EL (cell line): ENCODE measurements at regions not wholly inside any gene's neighbourhood (a gene's known extent, or its start where the extent isn't known, plus 50 kb on each side); places are given as distances from the start of the nearest gene placed in this dataset.
A peak's percentile ranks its signal among the peaks of the same experiment; 100 is the strongest.

Source experiments
- DNase-seq: peaks from one replicate; pipeline ENCODE4 v3.0.0-alpha.2; 2016

DNA sequence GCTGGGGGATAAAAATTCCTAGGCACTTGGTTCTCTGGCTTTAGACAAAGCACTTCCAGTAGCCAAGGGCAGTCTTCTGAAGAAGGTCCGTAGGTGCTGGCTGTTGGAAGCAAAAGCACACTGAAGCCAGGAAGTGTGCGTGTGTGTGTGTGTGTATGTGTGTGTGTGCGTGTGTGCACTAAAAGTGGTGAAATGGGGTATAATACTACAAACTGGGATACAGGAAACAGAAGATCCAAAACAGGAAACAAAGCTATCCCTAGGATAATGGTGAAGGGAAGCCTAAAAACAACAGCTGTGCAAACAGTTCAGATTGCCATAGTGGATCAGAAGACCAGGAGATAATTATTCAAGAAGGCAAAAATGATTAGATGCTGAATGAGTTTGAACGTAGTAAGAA is 103.4 kb downstream of the IL20RB start:
- DNase-seq, result no peak

DNA sequence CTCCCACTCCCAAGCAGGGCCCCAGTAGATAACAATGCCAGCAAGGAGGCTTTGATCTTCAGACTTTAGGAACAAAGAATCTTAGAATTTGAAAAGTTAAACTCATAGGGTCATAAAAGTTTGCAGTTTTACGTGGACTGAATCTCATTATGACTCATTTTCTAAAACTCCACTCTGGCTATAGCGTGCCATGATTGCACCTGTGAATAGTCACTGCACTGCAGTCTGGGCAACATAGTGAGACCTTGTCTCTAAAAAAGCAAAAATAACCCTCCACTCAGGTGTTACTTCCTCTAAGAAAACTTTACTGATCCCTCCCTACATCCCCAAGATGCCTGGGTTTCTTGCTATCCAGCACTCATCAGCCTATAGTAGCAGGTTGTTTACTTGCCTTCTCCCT is 104.5 kb downstream of the IL20RB start:
- DNase-seq, result no peak

DNA sequence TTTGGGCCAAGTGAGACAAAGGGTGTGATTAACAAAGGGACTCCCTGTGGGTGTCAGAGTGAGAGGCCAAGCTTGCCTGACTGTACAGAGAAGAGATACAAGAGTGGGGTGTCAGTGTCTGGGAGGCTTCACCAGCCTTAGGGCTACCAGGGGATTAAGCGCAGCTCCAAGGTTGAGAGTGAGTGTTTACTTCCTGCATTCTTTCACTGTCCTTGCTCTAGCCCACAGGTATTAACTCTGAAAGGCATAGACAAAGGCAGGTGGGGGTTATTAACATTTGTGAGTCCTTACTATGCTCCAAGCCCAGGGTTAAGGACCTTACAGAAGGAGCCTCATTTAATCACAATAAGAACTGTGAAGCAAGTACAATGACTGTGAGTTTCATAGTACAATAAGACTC is 107.6 kb downstream of the IL20RB start:
- no peak for DNase-seq

DNA sequence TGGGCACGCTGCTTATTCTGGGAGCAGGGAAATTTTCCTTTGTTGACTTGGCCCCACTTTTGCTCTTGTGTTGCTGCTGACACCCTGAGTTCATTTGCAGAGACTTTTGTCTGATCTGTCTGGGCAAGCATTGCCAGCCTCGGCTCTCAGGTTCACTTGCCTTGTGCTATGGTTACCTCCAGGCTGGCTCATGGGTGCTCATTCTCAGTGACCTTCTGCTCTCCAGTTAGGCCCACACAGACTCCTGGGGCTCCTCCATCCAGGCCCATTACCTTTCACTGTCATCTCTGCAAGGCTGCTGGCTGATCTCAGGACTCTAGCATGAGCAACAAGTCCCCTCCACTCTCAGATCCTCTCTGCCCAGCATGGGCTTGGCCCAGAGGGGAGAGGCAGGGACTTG is 108.3 kb downstream of the IL20RB start:
- no peak for DNase-seq

DNA sequence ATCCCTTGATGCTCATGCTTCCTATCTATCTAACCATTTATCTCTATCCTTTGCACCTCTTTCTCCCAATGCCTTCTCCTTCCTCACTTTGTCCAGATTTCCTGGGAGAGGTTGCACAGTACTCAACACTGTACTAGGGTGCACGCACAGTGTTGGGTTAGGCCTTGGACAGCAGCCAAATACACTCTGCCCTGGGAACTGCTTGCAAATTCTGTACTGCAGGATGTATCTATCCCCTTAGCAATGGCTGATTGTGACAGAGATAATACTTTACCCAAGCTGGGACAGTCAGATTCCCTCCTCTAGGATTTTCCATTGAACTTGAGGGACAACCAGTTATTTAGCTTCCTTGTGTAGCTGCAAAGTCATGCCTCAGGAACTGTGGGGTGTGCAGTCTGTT is 113.3 kb downstream of the IL20RB start:
- DNase-seq, result no peak

DNA sequence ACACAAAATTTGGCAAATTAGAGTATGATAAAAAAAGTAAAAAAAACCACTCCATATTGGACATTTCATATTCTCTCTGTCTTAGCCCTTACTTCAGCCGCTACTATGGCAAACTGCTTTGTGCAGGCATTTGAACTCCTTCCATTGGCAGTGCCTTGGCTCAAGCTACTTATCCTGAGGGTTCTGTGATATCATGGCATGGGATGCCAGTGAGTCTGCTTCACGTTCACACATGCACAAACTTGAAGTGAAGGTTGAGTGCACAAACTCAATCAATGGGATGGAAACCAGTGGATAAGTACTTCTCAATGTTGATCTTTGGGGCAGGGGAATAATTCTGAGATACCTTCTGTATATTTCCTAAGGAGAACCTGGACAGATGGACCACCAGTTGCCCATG is 117.2 kb downstream of the IL20RB start:
- DNase-seq, result no peak

DNA sequence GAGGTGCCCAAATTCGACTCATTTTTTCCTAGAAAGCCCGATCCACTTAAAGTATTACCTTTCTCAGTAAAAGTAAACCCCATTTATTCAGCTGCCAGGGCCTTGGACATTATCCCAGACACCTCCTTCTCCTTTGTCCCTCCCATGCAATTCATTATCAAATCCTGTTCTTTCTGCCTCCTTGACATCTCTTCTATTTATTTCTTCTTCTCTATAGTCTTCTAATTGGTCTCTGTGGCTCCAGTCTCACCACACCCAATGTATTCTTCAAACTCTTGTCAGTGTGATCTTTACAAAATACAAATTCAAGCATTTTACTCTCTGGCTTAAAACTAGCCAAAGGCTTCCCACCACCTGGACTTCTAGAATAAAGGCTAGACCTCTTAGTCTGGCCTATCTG is 120.3 kb downstream of the IL20RB start:
- DNase-seq, result no peak

DNA sequence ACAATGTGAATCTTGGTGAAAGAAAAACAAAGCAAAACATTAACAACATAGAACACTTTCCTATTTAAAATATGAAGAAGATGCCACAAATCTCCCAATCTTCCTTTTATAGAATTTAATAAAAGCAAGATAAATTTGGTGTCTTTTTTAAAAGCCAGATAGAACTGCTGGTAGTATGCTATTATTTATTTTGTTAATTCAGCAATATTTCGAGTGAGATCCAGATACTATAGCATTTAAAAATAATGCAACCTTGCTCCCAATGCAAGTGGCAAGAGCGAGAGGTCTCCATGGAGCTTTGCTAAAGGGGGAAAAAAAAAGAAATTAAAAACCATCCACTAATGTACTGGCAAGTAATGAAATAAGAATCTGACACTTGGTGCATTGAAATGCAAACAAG is 121.8 kb downstream of the IL20RB start:
- no peak for DNase-seq

DNA sequence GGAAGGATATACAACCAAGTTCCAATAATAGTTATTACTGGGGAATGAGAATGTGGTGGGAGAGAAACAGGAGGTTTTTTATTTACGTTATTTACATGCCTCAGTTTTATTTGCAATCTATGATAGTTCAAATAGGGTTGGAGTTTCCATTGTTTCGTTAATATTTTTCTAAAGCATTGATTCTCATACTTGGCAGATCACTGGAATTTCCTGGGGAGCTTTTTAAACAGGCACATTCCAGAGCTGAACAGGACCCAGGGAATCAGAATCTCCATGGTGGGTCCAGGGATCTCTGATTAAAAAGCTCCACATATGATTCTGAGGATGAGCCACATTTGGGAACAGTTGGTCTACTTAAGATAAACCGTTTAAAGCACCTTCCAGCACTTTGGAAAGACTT is 123.9 kb downstream of the IL20RB start:
- DNase-seq, result no peak

DNA sequence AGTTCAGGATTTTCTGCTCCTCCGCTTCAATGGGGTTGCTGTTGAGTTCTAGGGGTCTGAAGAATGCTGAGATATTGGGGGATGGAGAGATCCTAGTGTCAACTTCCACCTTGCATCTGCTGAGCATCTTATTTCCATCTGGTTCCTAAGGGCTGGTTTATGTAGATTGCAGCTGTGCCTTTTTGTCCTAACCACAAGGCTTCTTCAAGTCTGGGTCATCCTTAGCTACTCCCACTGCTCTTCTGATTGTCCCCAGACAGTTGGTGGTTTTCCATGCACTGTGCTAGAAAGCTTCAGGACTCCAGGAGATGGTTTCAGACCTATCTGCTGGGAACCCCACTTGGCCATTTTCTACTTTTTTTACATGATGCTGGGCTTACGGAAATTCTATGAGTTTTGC is 125.0 kb downstream of the IL20RB start:
- DNase-seq, result no peak

DNA sequence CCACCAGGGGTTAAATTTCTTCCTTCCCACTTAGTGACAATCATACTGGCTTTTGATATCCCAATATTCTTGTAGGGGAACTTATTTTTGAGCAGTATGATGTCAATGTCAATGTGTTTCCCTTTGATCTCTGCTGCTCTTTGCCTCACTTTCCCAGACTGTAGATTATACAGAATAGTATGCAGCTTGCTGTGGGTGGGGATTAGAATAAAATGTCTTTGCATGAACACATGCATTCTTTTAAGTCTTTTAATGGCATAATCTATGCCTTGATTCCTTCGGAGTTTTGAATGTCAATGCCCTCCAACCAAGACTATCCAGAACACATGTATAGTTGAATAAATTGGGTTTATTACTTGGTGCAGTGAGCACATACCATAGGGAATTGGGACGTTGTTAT is 125.5 kb downstream of the IL20RB start:
- no peak for DNase-seq

DNA sequence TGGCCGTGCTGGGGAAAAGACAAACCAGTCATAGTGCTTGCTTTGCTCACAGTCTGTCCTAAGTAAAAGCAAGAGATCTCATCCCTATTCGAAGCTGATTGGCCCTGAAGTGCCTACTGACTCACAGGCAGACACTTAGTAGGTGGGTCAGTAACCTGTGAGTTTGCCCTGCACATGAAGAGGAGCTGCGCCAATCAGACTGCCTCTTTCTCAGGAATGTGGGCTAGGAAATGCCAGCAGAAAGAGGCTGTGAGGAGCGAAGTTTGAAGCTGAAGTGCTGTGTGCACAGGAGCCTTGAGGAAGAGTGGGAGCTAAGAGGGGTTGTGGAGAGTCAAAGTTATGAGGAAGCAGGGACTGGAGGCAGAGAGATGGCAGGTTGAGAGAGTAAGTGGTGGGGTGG is 126.8 kb downstream of the IL20RB start:
- DNase-seq, result no peak

DNA sequence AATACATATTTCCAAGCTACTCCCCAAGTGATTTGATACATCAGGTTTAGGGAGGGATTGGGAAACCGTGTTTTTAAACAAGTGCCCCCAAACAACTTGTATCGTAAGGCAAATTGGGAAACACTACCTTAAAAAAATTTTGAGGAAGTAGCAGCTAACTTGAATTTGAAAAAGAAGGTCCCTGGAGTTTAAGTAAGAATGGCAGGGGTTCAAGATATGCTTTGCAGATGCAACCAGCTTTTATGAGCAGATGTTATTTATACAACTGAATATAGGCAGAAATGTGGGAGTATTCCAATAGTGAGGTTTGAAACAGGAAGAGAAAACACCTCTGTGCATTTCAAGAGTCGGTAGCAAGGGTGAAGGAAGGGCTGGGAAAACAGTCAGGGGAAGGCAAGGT is 139.6 kb downstream of the IL20RB start:
- no peak for DNase-seq

DNA sequence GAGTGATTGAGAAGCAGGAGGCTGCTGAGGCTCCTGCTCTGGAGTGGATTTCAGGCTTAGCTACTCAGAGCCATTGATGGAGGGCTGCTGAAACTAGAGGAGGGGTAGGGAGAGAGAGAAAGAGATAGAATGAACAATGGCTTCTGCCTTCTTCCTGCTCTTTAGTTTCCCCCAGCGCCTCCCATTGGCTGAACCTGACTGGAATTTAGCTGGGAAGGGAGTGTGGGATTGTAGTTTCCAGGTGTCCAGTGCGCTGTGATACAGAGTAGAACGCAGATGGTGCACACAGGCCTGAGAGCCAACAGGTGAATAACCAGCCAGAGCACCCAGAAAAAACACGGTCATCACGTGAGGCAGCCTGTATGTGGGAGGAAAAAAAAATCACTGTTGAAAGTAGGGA is 140.1 kb downstream of the IL20RB start:
- no peak for DNase-seq

DNA sequence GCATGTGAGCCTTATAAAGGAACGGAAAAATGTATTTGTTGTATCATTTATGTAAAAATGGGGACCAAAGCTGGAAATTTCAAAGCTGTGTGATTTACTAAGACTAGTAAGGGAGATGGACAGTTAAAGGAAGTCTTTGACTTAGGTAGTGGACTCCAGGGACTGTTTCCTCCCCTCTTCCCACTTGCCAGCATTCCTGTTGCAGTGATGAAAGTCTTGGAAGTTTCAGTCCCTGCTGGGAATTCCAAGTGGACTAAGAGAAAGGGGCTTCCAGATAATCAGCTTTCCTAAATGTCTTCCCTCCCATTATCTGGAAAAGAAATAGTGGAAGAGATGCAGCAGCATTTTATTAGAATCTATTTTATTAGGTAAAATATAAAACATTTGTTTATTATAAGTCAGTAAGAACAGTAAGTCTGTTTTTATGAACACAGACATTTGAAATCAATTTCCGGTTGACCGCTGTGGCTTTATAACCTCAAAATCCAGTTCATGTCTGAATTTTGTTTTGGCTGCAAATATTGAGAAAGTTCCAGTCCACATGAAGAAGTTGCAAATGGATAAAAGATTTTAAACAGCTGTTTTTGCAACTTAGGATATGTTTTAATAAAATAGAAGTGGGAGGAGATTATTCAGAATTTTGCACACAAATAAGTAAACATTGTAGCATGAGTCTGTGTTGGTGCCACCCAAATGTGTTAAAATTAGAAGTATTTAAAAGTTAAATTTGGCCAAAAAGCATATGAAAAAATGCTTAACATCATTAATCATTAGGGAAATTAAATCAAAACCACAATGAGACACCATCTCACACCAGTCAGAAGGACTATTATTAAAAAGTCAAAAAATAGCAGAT is 141.8 kb downstream of the IL20RB start:
- no peak for DNase-seq

DNA sequence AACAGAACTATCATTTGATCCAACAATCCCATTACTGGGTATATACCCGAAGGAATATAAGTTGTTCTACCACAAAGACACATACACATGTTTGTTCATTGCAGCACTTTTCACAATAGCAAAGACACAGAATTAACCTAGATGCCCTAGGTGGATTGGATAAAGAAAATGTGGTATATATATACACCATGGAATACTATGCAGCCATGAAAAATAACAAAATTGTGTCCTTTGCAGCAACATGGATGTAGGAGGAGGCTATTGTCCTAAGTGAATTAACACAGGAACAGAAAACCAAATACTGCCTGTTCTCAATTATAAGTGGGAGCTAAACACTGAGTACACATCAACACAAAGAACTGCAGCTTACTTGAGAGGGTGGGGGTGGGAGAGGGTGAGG is 142.5 kb downstream of the IL20RB start:
- DNase-seq, result no peak

DNA sequence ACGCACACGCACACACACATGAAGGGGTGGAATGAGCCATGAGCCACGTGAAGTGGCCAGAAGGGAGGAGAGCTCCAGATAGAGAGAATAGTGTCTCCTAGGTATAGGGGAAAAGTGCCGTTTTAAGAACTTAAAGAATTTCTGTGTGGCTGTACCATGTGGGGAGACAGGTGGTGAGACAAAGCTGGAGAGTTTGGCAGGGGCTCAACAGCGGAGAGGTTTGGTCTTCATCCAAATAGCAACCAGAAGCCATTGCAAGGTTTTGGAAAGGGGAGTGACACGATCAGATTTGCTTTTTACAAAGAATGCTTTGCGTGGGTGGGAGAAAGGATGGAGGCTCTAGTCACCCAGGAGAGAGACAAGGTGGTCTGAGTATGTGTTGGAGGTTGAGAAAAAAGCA is 146.0 kb downstream of the IL20RB start:
- no peak for DNase-seq

DNA sequence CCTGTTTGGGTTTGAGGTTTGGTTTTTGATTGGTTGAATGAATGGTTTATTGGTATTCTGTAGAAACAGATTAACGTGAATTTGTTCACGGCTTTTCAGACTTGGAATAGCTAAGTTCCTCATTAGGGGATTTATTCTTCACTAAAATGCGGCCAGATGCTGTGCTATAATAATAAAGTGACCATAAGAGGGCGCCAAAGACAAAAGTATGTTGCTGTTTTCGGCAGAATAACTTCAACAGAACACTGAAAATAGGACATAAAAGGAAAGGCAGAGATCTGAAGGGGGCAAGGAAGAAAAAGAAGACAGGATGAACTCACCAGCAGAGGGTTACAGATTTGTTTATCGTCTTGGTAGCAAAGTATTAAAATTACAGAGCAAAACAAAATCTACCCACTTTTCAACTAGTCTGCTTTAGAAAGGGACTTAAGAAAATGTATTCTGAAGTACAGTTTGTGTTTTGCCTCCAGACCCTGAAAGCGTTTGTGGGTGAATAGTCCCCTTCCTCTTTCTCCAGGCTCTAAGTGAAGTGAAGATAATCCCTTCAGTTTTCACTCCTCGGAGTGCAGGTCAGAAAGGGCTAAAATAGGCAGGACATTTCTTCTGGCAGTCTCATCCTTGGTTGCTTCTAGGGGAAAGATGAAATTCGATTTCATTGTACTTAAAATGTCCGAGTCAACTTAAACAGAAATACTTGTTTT is 147.6 kb downstream of the IL20RB start:
- peak; percentile 58 for DNase-seq

DNA sequence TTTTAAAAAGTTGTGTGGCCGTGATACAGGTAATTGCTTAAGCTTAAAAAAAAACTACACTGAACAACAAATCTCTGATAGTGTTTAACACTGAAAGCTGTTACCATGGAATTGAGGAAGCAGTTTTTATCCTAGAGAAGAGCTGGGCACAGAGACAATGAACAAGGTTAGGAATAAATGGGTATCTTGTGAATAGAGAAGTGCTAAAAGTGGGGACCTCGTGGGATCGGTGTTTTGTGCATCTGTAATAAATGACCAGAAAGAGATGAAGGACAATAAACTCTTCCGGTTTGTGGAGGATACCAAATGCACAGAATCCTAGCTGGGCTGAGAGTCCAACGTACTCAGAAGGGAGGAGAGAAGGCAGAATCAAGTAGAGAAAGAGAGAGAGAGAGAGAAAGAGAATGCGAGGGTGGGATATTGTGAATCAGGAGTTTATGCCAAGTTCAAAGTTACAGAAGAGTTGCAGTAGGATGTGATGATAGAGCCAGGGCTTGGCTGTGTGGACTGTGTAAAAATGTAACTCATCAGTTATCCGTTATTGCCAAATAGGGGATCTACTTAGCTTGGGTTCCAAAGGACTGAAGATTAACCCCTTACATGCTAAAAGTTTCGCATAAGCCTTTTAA is 148.9 kb downstream of the IL20RB start:
- DNase-seq, result no peak

DNA sequence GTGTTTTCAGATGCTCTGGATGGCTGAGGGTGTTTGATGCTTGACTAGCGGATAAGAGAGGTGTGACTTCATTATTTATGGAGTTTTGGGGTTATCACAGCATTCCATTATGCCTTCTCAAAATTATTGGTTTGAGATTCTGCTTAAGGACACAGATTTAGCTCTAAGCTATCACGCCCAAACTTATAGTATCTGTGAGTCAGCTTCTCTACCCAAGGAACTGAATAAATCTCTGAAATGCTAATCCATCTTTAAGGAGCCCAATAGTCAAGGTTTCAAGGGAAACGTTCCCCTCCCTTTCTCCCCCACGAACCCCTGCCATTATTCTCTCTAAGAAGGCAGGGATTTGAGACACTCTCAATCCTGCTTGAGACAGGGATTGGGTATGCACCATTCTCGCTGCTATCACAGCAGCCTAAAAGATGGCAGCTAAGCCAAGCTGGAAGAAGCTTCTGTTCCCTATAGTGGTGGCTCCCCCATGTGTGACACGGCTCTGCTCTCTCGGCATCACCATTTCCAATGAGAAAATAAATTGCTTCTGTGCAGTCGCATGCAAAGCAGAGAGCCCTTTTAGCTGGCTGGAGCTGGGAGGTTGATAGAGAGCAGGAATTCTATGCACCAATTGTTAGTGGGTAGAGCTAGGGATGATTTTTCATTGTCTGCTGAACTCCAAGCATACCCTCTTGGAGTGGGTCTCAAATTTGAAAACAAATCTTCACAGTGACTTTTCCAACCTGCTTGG is 151.1 kb downstream of the IL20RB start:
- DNase-seq, result no peak

DNA sequence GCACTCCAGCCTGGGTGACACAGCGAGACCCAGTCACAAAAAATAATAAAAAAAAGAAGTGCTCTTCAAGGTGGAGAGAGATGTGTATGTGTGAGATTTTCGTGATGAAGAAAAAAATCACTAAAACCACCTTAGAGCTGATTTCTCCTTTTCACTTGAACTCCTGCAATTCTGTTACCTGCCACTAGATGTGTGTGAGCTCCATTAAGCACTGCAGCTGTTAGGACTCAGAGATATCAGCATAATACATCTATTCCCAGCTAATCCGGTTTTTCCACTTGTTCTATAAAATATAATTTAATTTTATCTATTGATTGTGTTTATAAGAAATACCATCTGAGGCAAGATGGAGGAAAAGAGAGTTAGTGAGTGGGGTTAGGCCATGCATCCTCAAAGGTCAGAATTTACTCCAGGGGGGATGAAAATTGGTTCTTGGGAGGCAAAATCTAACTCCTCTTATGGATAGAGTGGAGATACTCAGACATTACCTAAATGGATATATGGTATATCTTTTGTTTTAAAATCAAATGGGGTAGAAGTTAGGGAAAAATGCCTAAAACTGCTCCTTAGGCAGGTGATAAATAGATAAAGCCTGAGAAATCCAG is 152.7 kb downstream of the IL20RB start:
- peak; percentile 31 for DNase-seq

DNA sequence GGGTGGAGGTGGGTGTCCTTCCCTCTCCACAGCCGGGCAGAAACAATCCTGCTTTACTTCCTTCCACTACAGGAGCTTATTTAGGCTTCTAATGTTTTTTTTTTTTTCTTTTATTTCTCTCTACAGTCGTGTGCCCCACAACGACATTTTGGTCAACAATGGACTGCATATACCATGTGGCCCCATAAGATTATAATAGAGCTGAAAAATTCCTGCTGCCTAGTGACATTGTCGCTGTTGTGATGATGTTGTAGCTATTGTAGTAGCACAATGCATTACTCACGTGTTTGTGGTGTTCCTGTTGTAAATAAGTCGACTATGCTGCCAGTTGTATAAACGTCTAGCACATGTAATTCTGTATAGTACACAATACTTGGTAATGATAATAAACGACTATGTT is 153.7 kb downstream of the IL20RB start:
- no peak for DNase-seq

DNA sequence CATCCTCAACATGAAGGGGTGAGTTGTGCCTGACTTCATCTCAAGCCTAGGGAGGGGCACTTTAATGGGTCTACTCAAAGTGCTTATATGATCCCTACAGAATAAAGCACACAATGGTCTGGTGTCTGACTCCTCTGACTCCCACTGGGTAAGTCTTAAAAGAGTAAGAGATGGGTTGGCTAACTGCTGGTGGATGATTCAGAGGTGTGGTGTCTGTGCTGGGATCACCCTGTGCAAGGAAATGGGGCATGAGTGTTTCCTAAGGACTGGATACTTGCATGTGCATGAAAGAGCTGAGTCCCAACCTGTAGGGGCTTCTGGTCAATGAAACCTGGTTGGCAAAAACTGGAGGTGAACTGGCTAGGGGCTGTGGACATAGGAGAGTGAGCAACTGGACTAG is 158.8 kb downstream of the IL20RB start:
- DNase-seq, result no peak
